Astrocyte (in vitro differentiated cells and primary cell): ENCODE measurements at regions not wholly inside any gene's neighbourhood (a gene's known extent, or its start where the extent isn't known, plus 50 kb on each side); places are given as distances from the start of the nearest gene placed in this dataset.

Experiments
- CTCF ChIP-seq: IDR thresholded peaks from 2 replicates; pipeline ENCODE4 v1.5.1; 2011; ENCODE audit warnings: low read depth, mild to moderate bottlenecking, inconsistent platforms, low read length, moderate library complexity; ENCODE audit not compliant: insufficient read depth
- EZH2 ChIP-seq: IDR thresholded peaks from 2 replicates; pipeline ENCODE4 v1.6.1; 2012; ENCODE audit warnings: mild to moderate bottlenecking, low read length, inconsistent platforms; ENCODE audit not compliant: insufficient read depth

- no peak for TF ChIP-seq CTCF
- TF ChIP-seq EZH2, result no peak
Measured at GRCh38 chr17:26766743-26767142, 527.2 kb upstream of the WSB1 start.
